OCI-LY7 (cell line): ENCODE measurements at regions not wholly inside any gene's neighbourhood (a gene's known extent, or its start where the extent isn't known, plus 50 kb on each side); places are given as distances from the start of the nearest gene placed in this dataset.

Experiments
- CTCF ChIP-seq: fragments of 200-600 bp; sonication (generic); conservative IDR thresholded peaks from 2 replicates; pipeline ENCODE4 v1.5.1; 2014; ENCODE audit warnings: mild to moderate bottlenecking, antibody characterized with exemption, low read length, moderate library complexity, mixed read lengths
- EZH2phosphoT487 ChIP-seq: fragments of 200-600 bp; sonication (generic); IDR thresholded peaks from 2 replicates; pipeline ENCODE4 v1.6.1; 2018; ENCODE audit warnings: low read depth, borderline replicate concordance, mild to moderate bottlenecking, mixed run types, antibody characterized with exemption, low read length, moderate library complexity, mixed read lengths

- no peak for TF ChIP-seq CTCF
- TF ChIP-seq EZH2phosphoT487: no peak
Observed at GRCh38 chr17:68184816-68185436, 62.9 kb upstream of the AMZ2 start.
